GM12873 (cell line): ENCODE measurements at regions not wholly inside any gene's neighbourhood (a gene's known extent, or its start where the extent isn't known, plus 50 kb on each side); places are given as distances from the start of the nearest gene placed in this dataset.

Source experiments
- CTCF ChIP-seq: IDR thresholded peaks from 2 replicates; pipeline ENCODE4 v1.5.1; 2012; ENCODE audit warnings: low read depth, mild to moderate bottlenecking, moderate library complexity, low read length, control low read depth; ENCODE audit not compliant: insufficient read depth; ENCODE audit errors: missing control alignments

- TF ChIP-seq CTCF: no peak
Measured at GRCh38 chr7:32266932-32267475, 196.8 kb upstream of the PDE1C start.

GRCh38 chr7:32264702-32265284 is 194.6 kb upstream of the PDE1C start:
- no peak for TF ChIP-seq CTCF

- no peak for TF ChIP-seq CTCF
Measured at GRCh38 chr7:32263611-32264010, 193.4 kb upstream of the PDE1C start.

GRCh38 chr7:32262315-32262714 is 192.1 kb upstream of the PDE1C start:
- no peak for TF ChIP-seq CTCF

GRCh38 chr7:32259931-32260596 is 189.9 kb upstream of the PDE1C start:
- no peak for TF ChIP-seq CTCF

GRCh38 chr7:32258265-32258664 is 188.1 kb upstream of the PDE1C start:
- TF ChIP-seq CTCF: no peak

- no peak for TF ChIP-seq CTCF
Measured at GRCh38 chr7:32257621-32258020, 187.4 kb upstream of the PDE1C start.
